GM23338 (cell line): ENCODE measurements at regions not wholly inside any gene's neighbourhood (a gene's known extent, or its start where the extent isn't known, plus 50 kb on each side); places are given as distances from the start of the nearest gene placed in this dataset.

ENCODE experiments used
- ATAC-seq: fragments of 200-7000 bp; cut with Tn5 transposase; 3 replicates; pipeline ENCODE4 v1.9.1; 2020
- DNase-seq: peaks from one replicate; pipeline ENCODE4 v3.0.0-alpha.2; 2015; ENCODE audit warnings: low spot score
- H2AFZ ChIP-seq: fragments of 200-600 bp; sonication (generic); 2 replicates; pipeline ENCODE4 v1.8.0; 2016; ENCODE audit warnings: antibody characterized with exemption, mild to moderate bottlenecking, moderate library complexity
- H3F3A ChIP-seq: fragments of 200-600 bp; sonication (generic); replicated peaks from 2 replicates; pipeline ENCODE4 v1.8.0; 2017; ENCODE audit warnings: antibody characterized with exemption, mixed run types, low read depth
- H3K27ac ChIP-seq: fragments of 200-600 bp; sonication (generic); 2 replicates; pipeline ENCODE4 v1.6.1; 2016; ENCODE audit warnings: low read depth
- H3K27me3 ChIP-seq: fragments of 200-600 bp; sonication (generic); 2 replicates; pipeline ENCODE4 v1.8.0; 2016; ENCODE audit warnings: mild to moderate bottlenecking, mixed run types, moderate library complexity; ENCODE audit not compliant: insufficient read depth
- H3K36me3 ChIP-seq: fragments of 200-600 bp; sonication (generic); 2 replicates; pipeline ENCODE4 v1.8.0; 2016; ENCODE audit warnings: mild to moderate bottlenecking; ENCODE audit not compliant: insufficient read depth
- H3K4me1 ChIP-seq: fragments of 200-600 bp; sonication (generic); 2 replicates; pipeline ENCODE4 v1.8.0; 2016; ENCODE audit warnings: mild to moderate bottlenecking, moderate library complexity; ENCODE audit not compliant: insufficient read depth
- H3K4me2 ChIP-seq: fragments of 200-600 bp; sonication (generic); 2 replicates; pipeline ENCODE4 v1.7.1; 2017; ENCODE audit warnings: mixed run types
- H3K4me3 ChIP-seq: fragments of 200-600 bp; sonication (generic); 2 replicates; pipeline ENCODE4 v1.6.1; 2016; ENCODE audit warnings: mixed run types
- H3K79me2 ChIP-seq: fragments of 200-600 bp; sonication (generic); replicated peaks from 2 replicates; pipeline ENCODE4 v1.8.0; 2017; ENCODE audit warnings: mild to moderate bottlenecking; ENCODE audit not compliant: insufficient read depth
- H3K9me2 ChIP-seq: fragments of 200-600 bp; sonication (generic); 2 replicates; pipeline ENCODE4 v1.8.0; 2017; ENCODE audit not compliant: insufficient read depth
- H4K20me1 ChIP-seq: fragments of 200-600 bp; sonication (generic); replicated peaks from 2 replicates; pipeline ENCODE4 v1.8.0; 2017; ENCODE audit warnings: mild to moderate bottlenecking; ENCODE audit not compliant: insufficient read depth
- H3K27ac Mint-ChIP-seq: 2 replicates; pipeline ENCODE4 v1.8.0; 2020; ENCODE audit warnings: inconsistent platforms, mild to moderate bottlenecking, moderate library complexity, mixed read lengths
- H3K27me3 Mint-ChIP-seq: 3 replicates; pipeline ENCODE4 v1.8.0; 2022; ENCODE audit warnings: low read depth, mild to moderate bottlenecking, moderate library complexity, mixed read lengths, inconsistent platforms; ENCODE audit not compliant: insufficient read depth, poor library complexity
- H3K36me3 Mint-ChIP-seq: 3 replicates; pipeline ENCODE4 v1.8.0; 2021; ENCODE audit warnings: low read depth, mild to moderate bottlenecking, inconsistent platforms, moderate library complexity, mixed read lengths
- H3K4me1 Mint-ChIP-seq: 3 replicates; pipeline ENCODE4 v1.8.0; 2020; ENCODE audit warnings: mild to moderate bottlenecking, inconsistent platforms, mixed read lengths
- H3K4me3 Mint-ChIP-seq: 3 replicates; pipeline ENCODE4 v1.8.0; 2021; ENCODE audit warnings: moderate library complexity, mild to moderate bottlenecking, inconsistent platforms, mixed read lengths
- H3K9me3 Mint-ChIP-seq: 3 replicates; pipeline ENCODE4 v1.8.0; 2020; ENCODE audit warnings: moderate library complexity, mild to moderate bottlenecking, inconsistent platforms, mixed read lengths
- CREB1 ChIP-seq: fragments of 250-450 bp; sonication (Bioruptor Pico); IDR thresholded peaks from 2 replicates; pipeline ENCODE4 v1.5.0; 2020; ENCODE audit warnings: low read depth, mild to moderate bottlenecking, moderate library complexity
- EZH2 ChIP-seq: fragments of 200-600 bp; sonication (generic); IDR thresholded peaks from one replicate; pipeline ENCODE4 v1.8.0; 2017; ENCODE audit warnings: antibody characterized with exemption, mild to moderate bottlenecking, low read depth; ENCODE audit not compliant: unreplicated experiment
- EZH2phosphoT487 ChIP-seq: fragments of 200-600 bp; sonication (generic); IDR thresholded peaks from one replicate; pipeline ENCODE4 v1.8.1; 2018; ENCODE audit warnings: antibody characterized with exemption; ENCODE audit not compliant: unreplicated experiment
- JUNB ChIP-seq: IDR thresholded peaks from one replicate; pipeline ENCODE4 v1.6.1; 2016; ENCODE audit warnings: antibody characterized with exemption; ENCODE audit not compliant: unreplicated experiment
- NANOG ChIP-seq: IDR thresholded peaks from 2 replicates; pipeline ENCODE4 v1.6.1; 2016; ENCODE audit warnings: antibody characterized with exemption, borderline replicate concordance
- POLR2AphosphoS5 ChIP-seq: IDR thresholded peaks from 2 replicates; pipeline ENCODE4 v1.6.1; 2016; ENCODE audit warnings: antibody characterized with exemption, low read depth
- STAT1 ChIP-seq: IDR thresholded peaks from one replicate; pipeline ENCODE4 v1.6.1; 2016; ENCODE audit warnings: antibody characterized with exemption; ENCODE audit not compliant: unreplicated experiment
- ZNF114 ChIP-seq: fragments of 250-450 bp; sonication (Bioruptor Pico); IDR thresholded peaks from 2 replicates; pipeline ENCODE4 v1.5.0; 2020; ENCODE audit warnings: mild to moderate bottlenecking, moderate library complexity
- ZNF331 ChIP-seq: fragments of 250-450 bp; sonication (Bioruptor Pico); IDR thresholded peaks from 2 replicates; pipeline ENCODE4 v1.5.0; 2020; ENCODE audit warnings: low read depth, mild to moderate bottlenecking, moderate library complexity
- TF ChIP-seq, protein P1 (sequence below): IDR thresholded peaks from 2 replicates; pipeline ENCODE4 v1.6.1; 2016; ENCODE audit warnings: antibody characterized with exemption
- TF ChIP-seq, protein P2 (sequence below), 2 experiments: fragments of 200-600 bp in 1 of 2; sonication (generic) in 1 of 2; conservative IDR thresholded peaks; 2 replicates each; pipeline versions ENCODE4 v1.5.1 to v1.6.1; 2016 to 2017; ENCODE audit warnings: antibody characterized with exemption in 2 of 2, low read depth in 2 of 2, mild to moderate bottlenecking in 2 of 2, moderate library complexity in 1 of 2
- TF ChIP-seq, protein P3 (sequence below): fragments of 250-450 bp; sonication (Bioruptor Pico); IDR thresholded peaks from 2 replicates; pipeline ENCODE4 v1.5.0; 2020; ENCODE audit warnings: mild to moderate bottlenecking, moderate library complexity
- TF ChIP-seq, protein P4 (sequence below): IDR thresholded peaks from one replicate; pipeline ENCODE4 v1.6.1; 2018; ENCODE audit warnings: antibody characterized with exemption; ENCODE audit not compliant: unreplicated experiment

DNA sequence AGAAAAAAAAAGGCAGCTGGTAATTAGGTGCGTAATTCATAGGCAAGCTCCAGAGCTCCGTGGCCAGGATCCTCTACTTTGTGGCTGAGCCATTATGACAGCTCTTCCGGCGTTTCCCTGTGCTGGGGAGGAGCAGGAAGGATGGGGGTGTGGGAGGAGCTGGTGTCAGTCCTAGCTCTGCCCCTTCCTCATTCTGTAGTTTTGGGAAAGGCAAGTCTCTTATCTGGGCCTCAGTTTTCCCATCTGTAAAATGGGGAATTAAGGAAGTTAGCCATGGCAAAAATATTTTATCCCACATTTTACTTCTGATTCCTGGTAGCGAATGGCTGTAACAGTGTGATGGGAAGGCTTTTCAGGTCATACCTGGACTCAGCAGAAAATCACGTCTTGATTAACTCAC lies 81.1 kb downstream of the SEC61B start:
- H3K4me3 ChIP-seq: no peak overlapping the region

More for the DNA sequence above, 81.1 kb downstream of the SEC61B start:
- Mint-ChIP-seq H3K36me3 (no peaks in the 10 kb centered on the region), H3K4me1 (peaks cover 28% of the 10 kb centered on the region), H3K27me3 (peaks cover 4% of the 10 kb centered on the region), H3K9me3 (no peaks in the 10 kb centered on the region), H3K27ac (no peak overlapping the region), H3K4me3 (no peak overlapping the region)
- ATAC-seq (no peak), DNase-seq (no peak)
- H3K27ac ChIP-seq: no peak overlapping the region
- H3K4me1 ChIP-seq: peaks cover 2% of the 10 kb centered on the region
- peaks cover 4% of the 10 kb centered on the region; the same call in 1 of the 2 replicates for H3K9me2 ChIP-seq
- H3K4me2 ChIP-seq: no peak overlapping the region
- no peak for TF ChIP-seq ZNF331 (CRISPR knock-in tag)
- TF ChIP-seq JUNB: no peak
- TF ChIP-seq NANOG: no peak
- TF ChIP-seq EZH2: no peak
- TF ChIP-seq, protein P1, sequence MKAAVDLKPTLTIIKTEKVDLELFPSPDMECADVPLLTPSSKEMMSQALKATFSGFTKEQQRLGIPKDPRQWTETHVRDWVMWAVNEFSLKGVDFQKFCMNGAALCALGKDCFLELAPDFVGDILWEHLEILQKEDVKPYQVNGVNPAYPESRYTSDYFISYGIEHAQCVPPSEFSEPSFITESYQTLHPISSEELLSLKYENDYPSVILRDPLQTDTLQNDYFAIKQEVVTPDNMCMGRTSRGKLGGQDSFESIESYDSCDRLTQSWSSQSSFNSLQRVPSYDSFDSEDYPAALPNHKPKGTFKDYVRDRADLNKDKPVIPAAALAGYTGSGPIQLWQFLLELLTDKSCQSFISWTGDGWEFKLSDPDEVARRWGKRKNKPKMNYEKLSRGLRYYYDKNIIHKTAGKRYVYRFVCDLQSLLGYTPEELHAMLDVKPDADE: no peak
- TF ChIP-seq POLR2AphosphoS5: no peak
- TF ChIP-seq CREB1 (CRISPR knock-in tag): no peak
- no peak for TF ChIP-seq ZNF114 (CRISPR knock-in tag)
- TF ChIP-seq STAT1: no peak
- TF ChIP-seq, protein P2, sequence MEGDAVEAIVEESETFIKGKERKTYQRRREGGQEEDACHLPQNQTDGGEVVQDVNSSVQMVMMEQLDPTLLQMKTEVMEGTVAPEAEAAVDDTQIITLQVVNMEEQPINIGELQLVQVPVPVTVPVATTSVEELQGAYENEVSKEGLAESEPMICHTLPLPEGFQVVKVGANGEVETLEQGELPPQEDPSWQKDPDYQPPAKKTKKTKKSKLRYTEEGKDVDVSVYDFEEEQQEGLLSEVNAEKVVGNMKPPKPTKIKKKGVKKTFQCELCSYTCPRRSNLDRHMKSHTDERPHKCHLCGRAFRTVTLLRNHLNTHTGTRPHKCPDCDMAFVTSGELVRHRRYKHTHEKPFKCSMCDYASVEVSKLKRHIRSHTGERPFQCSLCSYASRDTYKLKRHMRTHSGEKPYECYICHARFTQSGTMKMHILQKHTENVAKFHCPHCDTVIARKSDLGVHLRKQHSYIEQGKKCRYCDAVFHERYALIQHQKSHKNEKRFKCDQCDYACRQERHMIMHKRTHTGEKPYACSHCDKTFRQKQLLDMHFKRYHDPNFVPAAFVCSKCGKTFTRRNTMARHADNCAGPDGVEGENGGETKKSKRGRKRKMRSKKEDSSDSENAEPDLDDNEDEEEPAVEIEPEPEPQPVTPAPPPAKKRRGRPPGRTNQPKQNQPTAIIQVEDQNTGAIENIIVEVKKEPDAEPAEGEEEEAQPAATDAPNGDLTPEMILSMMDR (conservative IDR thresholded peaks at IDR 0.05; ENCODE audit: low read depth in 2 of 2): no peak
- TF ChIP-seq EZH2phosphoT487: no peak
- TF ChIP-seq, protein P3, sequence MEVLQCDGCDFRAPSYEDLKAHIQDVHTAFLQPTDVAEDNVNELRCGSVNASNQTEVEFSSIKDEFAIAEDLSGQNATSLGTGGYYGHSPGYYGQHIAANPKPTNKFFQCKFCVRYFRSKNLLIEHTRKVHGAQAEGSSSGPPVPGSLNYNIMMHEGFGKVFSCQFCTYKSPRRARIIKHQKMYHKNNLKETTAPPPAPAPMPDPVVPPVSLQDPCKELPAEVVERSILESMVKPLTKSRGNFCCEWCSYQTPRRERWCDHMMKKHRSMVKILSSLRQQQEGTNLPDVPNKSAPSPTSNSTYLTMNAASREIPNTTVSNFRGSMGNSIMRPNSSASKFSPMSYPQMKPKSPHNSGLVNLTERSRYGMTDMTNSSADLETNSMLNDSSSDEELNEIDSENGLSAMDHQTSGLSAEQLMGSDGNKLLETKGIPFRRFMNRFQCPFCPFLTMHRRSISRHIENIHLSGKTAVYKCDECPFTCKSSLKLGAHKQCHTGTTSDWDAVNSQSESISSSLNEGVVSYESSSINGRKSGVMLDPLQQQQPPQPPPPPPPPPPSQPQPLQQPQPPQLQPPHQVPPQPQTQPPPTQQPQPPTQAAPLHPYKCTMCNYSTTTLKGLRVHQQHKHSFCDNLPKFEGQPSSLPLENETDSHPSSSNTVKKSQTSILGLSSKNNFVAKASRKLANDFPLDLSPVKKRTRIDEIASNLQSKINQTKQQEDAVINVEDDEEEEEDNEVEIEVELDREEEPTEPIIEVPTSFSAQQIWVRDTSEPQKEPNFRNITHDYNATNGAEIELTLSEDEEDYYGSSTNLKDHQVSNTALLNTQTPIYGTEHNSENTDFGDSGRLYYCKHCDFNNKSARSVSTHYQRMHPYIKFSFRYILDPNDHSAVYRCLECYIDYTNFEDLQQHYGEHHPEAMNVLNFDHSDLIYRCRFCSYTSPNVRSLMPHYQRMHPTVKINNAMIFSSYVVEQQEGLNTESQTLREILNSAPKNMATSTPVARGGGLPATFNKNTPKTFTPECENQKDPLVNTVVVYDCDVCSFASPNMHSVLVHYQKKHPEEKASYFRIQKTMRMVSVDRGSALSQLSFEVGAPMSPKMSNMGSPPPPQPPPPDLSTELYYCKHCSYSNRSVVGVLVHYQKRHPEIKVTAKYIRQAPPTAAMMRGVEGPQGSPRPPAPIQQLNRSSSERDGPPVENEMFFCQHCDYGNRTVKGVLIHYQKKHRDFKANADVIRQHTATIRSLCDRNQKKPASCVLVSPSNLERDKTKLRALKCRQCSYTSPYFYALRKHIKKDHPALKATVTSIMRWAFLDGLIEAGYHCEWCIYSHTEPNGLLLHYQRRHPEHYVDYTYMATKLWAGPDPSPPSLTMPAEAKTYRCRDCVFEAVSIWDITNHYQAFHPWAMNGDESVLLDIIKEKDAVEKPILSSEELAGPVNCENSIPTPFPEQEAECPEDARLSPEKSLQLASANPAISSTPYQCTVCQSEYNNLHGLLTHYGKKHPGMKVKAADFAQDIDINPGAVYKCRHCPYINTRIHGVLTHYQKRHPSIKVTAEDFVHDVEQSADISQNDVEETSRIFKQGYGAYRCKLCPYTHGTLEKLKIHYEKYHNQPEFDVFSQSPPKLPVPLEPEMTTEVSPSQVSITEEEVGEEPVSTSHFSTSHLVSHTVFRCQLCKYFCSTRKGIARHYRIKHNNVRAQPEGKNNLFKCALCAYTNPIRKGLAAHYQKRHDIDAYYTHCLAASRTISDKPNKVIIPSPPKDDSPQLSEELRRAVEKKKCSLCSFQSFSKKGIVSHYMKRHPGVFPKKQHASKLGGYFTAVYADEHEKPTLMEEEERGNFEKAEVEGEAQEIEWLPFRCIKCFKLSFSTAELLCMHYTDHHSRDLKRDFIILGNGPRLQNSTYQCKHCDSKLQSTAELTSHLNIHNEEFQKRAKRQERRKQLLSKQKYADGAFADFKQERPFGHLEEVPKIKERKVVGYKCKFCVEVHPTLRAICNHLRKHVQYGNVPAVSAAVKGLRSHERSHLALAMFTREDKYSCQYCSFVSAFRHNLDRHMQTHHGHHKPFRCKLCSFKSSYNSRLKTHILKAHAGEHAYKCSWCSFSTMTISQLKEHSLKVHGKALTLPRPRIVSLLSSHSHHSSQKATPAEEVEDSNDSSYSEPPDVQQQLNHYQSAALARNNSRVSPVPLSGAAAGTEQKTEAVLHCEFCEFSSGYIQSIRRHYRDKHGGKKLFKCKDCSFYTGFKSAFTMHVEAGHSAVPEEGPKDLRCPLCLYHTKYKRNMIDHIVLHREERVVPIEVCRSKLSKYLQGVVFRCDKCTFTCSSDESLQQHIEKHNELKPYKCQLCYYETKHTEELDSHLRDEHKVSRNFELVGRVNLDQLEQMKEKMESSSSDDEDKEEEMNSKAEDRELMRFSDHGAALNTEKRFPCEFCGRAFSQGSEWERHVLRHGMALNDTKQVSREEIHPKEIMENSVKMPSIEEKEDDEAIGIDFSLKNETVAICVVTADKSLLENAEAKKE (CRISPR knock-in tag): no peak
- TF ChIP-seq, protein P4, sequence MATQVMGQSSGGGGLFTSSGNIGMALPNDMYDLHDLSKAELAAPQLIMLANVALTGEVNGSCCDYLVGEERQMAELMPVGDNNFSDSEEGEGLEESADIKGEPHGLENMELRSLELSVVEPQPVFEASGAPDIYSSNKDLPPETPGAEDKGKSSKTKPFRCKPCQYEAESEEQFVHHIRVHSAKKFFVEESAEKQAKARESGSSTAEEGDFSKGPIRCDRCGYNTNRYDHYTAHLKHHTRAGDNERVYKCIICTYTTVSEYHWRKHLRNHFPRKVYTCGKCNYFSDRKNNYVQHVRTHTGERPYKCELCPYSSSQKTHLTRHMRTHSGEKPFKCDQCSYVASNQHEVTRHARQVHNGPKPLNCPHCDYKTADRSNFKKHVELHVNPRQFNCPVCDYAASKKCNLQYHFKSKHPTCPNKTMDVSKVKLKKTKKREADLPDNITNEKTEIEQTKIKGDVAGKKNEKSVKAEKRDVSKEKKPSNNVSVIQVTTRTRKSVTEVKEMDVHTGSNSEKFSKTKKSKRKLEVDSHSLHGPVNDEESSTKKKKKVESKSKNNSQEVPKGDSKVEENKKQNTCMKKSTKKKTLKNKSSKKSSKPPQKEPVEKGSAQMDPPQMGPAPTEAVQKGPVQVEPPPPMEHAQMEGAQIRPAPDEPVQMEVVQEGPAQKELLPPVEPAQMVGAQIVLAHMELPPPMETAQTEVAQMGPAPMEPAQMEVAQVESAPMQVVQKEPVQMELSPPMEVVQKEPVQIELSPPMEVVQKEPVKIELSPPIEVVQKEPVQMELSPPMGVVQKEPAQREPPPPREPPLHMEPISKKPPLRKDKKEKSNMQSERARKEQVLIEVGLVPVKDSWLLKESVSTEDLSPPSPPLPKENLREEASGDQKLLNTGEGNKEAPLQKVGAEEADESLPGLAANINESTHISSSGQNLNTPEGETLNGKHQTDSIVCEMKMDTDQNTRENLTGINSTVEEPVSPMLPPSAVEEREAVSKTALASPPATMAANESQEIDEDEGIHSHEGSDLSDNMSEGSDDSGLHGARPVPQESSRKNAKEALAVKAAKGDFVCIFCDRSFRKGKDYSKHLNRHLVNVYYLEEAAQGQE: no peak
- no peaks in the 10 kb centered on the region for H3K27me3 ChIP-seq
- H3K36me3 ChIP-seq: no peaks in the 10 kb centered on the region
- no peaks in the 10 kb centered on the region for H3F3A ChIP-seq
- H3K79me2 ChIP-seq: no peaks in the 10 kb centered on the region
- H2AFZ ChIP-seq: no peak overlapping the region
- no peaks in the 10 kb centered on the region for H4K20me1 ChIP-seq
